GM21447 (cell line): ENCODE measurements at regions not wholly inside any gene's neighbourhood (a gene's known extent, or its start where the extent isn't known, plus 50 kb on each side); places are given as distances from the start of the nearest gene placed in this dataset.
"Not testable (repeated sequence)": the region's sequence is repeated elsewhere in the genome, so short reads cannot be mapped to it uniquely, and the experiment has no call there.

ENCODE experiments used
- ATAC-seq: cut with Tn5 transposase; IDR thresholded peaks from one replicate; pipeline ENCODE4 v1.9.1; 2021; ENCODE audit not compliant: unreplicated experiment

DNA sequence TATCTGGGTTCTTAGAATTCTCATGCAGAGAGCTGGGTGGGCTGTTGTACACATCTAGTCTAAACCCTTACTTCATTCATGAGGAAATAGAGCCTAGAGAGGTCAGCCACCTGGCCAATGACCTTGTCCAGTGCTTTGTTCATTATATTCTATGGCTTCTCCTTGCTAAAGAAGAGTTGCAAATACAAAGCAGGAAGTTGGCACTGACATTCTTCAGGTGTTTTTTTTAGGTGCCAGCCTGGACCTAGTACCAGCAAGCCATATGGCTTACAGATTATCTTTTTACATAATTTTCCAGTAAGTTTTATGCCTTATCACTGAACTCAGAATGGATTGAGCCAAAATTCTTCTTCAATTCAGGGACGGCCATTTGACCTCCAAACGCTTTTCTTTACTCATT, 54.7 kb upstream of the PGM2 start:
- no peak for ATAC-seq

DNA sequence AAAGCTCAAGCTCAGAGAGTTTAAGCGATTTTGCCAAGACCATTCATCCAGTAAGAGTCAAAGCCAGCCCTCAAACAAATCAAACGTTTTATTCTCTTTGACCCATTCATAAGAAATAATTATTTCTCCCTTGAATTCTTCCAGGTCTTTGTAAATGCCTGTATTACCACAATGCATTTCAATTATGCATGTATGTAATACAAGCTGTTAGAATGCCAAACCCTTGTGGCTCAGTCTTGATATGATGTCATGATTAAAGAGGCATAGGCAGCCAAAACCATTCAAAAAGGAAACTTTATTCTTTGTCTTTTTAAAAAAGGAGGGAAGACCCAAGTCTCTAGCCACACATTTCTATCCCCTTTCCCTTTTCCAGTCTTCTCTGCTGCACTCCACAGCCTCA, 56.5 kb upstream of the PGM2 start:
- no peak for ATAC-seq

GRCh38 chr4:37769391-37769989, 57.0 kb upstream of the PGM2 start:
- ATAC-seq = no peak

GRCh38 chr4:37767546-37767945, 58.9 kb upstream of the PGM2 start:
- no peak for ATAC-seq

DNA sequence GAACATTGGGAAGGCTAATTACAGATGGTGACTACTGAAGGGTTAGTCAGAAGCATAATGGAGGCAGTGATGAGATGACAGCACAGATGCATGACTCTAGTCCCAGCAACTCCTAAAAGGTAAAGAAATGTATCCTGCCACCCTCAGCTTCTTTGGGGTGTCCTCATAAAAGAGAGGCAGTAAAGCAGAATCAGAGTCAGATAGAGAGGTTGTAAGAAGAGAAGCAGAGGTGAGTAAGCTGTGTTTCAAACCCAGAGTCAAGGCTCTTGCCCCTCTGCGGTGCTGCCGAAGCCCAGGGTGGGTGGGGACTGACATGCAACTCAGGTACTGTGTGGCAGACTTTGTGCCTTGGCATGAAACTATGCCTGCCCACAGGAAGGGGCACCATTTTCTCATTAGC, 59.5 kb upstream of the PGM2 start:
- no peak for ATAC-seq

DNA sequence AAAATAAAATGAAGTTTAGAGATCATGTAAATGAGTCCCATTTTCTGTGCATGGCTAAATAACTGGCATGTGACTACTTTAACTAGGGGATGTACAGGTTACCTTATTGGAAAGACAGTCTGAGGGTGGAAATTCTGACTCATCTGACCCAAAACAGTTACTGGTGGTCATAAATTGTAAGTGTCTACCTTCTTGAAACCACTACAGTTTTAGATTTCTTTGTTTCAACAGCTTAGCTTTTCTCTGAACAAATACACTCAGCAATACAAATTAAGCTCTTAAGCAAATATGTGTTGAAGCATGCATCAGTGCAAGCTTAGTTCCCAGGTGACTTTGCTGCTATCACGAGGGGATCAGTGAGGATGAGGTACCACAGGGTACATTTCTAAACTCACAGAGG, 60.7 kb upstream of the PGM2 start:
- peak; percentile 51 for ATAC-seq

DNA sequence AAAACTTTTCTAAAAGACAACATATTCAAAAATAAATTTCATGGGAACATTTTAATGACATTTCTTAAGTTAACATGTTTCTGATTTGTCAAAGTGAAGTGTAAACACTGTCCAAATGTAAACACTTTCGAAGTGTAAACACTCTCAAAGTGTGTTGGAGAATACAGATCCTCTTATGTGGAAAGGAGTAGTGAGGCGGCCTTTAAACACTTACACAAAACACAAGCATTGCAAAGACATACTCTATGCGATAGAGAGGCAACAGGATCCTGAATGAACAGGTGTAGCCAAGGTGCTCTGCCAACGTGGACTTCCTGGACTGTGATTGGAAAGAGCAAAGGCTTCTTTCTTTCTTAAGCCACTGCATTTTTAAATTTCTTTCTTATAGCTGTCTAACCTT, 62.7 kb upstream of the PGM2 start:
- no peak for ATAC-seq

- ATAC-seq = no peak
These were observed 63.5 kb upstream of the PGM2 start for GRCh38 chr4:37762991-37763368.

DNA sequence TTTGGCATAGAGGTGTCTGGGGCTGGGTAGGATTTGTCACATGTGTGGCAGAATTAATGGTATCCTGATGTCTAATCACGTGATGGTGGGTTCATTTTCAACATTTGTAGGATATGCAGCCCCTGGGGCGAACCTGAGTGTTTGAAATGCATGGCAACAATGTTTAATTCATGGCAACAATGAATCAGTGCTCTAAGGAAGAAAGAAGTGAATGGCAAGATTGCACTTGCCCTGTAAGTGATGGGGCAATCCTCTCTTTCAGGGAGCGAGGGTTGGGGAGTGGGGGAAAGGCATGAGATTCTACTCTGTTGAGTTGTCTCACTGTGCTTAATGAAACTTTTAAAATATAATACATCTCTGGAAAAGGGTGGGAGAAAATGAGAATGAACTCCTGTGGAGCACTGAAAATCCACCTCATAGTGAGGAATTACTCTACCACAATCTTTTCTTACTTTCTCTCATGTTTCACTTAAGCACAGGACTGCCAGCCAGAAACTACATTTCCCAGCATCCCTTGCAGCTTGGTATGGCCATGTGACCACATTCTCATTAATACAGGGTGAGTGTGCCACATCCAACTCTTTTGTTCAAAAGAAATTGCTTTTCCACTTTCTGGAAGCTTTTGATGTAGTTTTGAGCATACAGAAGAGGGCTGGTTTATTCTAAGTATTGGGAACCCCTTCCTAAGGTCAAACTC, 64.0 kb upstream of the PGM2 start:
- ATAC-seq = no peak

- no peak for ATAC-seq
These were observed 65.6 kb upstream of the PGM2 start for GRCh38 chr4:37760840-37761239.

- ATAC-seq = no peak
These were observed 66.7 kb upstream of the PGM2 start for GRCh38 chr4:37759833-37760232.

- ATAC-seq = no peak
These were observed 68.3 kb upstream of the PGM2 start for GRCh38 chr4:37758226-37758625.

DNA sequence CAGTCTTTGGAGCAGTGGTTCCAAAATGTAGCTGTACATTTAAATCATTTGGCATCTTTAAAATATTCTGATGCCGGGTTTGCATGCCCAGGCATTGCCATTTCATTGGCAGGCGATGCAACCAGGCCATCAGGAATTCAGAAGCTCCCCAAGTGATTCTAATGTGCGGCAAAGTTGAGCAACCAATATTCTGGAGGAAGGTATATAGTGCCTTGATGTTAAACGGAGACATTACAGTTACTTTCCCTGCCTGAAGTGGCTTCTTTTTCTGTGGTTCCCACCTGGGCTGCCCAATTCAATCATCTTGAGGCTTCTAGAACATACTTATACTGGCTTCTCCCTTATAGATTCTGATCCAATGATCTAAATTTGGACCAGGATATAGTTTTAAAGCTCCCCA, 68.7 kb upstream of the PGM2 start:
- no peak for ATAC-seq

DNA sequence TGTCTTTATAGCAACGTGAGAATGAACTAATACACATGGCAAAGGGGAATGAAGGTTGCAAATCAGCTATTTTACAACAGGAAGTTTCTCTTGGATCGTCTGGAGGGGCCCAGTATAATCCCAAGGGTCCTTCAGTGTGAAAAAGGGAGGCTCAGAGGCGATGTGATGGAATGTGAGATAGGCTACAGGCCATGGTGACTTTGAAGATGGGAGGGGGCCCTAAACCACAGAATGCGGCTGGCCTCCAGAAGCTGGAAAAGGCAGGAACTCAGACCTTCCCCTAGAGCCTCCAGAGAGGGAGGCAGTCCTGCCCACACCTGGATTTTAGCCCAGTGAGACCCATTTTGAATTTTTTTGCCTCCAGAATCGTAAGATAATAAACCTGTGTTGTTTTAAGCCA, 69.4 kb upstream of the PGM2 start:
- ATAC-seq = no peak

- no peak for ATAC-seq
These were observed 68.4 kb upstream of the RELL1 start for GRCh38 chr4:37754410-37755185.

- ATAC-seq = no peak
These were observed 63.3 kb upstream of the RELL1 start for GRCh38 chr4:37749398-37749988.

DNA sequence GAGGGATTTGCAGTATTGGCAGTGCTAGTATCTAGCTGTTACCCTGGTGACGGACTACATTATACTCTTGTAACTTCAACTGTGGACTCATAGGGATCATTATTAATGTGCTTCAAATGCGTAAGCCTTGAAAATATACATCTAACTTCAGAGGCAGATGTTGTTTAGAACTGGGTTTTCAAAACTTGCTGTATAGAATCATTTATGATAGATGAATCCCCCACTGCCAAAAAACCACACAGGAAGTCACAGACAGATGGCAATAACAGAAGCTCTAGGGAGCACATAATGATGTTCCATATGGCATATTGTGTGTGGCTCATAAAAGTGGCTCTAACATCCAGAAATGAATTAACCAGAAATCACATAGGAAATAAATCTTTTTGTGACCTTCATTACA, 62.3 kb upstream of the RELL1 start:
- no peak for ATAC-seq

DNA sequence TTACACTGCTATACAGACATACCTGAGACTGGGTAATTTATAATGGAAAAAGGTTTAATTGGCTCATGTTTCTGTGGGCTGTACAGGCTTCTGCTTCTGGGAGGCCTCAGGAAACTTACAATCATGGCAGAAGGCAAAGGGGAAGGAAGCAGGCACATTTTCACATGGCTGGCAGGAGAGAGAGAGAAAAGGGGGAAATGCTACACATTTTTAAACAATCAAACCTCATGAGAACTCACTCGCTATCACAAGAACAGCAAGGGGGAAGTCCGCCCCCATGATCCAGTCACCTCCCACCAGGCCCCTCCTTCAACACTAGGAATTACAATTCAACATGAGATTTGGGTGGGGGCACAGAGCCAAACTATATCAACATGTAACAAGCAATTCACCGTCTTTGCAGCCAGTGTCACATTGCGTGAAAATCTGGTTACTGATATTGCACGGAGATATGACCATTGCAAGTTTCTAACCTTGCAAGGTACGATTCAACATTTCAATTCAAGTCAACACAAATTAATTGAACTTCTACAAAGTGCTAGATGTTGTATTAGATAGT, 61.7 kb upstream of the RELL1 start:
- ATAC-seq = no peak

GRCh38 chr4:37746852-37747251, 60.7 kb upstream of the RELL1 start:
- ATAC-seq = not testable (repeated sequence)

DNA sequence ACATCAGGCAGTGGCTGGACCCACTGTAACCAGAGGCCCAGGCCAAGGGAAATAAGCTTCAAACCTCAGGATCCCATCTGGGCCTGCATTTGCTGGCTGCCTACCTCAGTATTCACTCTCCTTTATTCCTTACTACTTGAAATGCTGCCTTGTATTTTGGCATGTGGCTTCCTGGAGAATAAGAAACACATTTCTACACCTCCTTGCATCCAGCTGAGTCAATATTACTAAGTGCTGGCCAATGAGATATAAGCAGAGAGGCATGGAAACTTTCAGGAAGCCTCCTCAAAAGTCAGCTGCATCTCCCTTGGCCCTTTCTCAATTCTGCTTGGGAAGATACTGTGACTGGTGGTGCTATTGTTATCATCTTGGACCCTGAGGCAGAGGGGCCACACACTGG, 59.8 kb upstream of the RELL1 start:
- ATAC-seq = no peak

DNA sequence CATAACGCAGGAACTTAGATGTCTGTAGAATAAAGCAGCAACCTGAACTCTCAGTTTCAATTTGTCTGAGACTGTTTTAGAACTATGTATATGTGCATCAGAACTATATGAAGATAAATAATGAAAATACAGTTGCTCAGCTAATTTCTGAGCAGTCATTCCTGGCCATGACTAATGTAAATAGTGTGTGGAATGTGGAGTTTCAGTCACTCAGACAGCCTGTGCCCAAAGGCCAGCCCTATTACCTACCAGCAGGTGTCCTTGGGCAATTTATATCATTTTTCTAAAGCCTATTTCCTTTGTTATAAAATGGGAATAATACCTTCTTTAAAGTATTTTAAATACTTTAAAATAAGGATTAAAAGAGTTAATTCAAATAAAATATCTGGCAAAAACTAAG, 56.0 kb upstream of the RELL1 start:
- no peak for ATAC-seq

- no peak for ATAC-seq
These were observed 55.4 kb upstream of the RELL1 start for GRCh38 chr4:37741564-37741963.
